Activated naive CD8-positive, alpha-beta T cell treated with anti-CD3 and anti-CD28 coated beads for 36 hours (primary cell): ENCODE measurements at regions not wholly inside any gene's neighbourhood (a gene's known extent, or its start where the extent isn't known, plus 50 kb on each side); places are given as distances from the start of the nearest gene placed in this dataset.

Experiments used
- DNase-seq: peaks from one replicate; pipeline ENCODE4 v3.0.0; 2021
- H3K27ac Mint-ChIP-seq: one replicate; pipeline ENCODE4 v1.8.0; 2022; ENCODE audit warnings: mild to moderate bottlenecking, moderate library complexity, mixed read lengths
- H3K27me3 Mint-ChIP-seq: one replicate; pipeline ENCODE4 v1.8.0; 2022; ENCODE audit warnings: mild to moderate bottlenecking, mixed read lengths
- H3K36me3 Mint-ChIP-seq: one replicate; pipeline ENCODE4 v1.8.0; 2021; ENCODE audit warnings: mild to moderate bottlenecking, mixed read lengths
- H3K4me1 Mint-ChIP-seq: one replicate; pipeline ENCODE4 v1.8.0; 2021; ENCODE audit warnings: mixed read lengths
- H3K4me3 Mint-ChIP-seq: one replicate; pipeline ENCODE4 v1.8.0; 2022; ENCODE audit warnings: mild to moderate bottlenecking, moderate library complexity, mixed read lengths
- H3K9me3 Mint-ChIP-seq: one replicate; pipeline ENCODE4 v1.8.0; 2022; ENCODE audit warnings: mixed read lengths

DNA sequence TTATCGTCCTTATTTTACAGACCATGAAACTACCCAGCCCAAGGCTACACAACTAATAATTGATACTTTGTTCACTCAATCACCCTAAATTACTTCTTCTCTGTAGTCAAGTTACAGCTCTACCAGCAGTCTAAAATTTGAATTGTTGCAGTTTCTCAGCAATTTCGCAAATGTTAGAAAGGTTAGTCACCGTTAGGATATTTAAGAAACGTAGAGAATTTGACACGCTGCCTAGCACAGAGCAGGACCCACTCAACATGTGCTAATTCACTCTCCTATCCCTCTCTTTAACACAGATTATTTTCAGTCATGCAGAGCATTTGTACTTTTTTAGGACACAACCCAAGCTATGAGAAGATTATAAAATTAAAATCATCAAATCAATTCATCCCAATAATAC lies 771.1 kb upstream of the LUZP2 start:
- no peak overlapping the region for H3K27ac Mint-ChIP-seq
- H3K9me3 Mint-ChIP-seq: no peaks in the 10 kb centered on the region
- H3K36me3 Mint-ChIP-seq: no peaks in the 10 kb centered on the region
- DNase-seq: no peak
- no peaks in the 10 kb centered on the region for H3K27me3 Mint-ChIP-seq
- no peak overlapping the region for H3K4me3 Mint-ChIP-seq
- no peaks in the 10 kb centered on the region for H3K4me1 Mint-ChIP-seq

DNA sequence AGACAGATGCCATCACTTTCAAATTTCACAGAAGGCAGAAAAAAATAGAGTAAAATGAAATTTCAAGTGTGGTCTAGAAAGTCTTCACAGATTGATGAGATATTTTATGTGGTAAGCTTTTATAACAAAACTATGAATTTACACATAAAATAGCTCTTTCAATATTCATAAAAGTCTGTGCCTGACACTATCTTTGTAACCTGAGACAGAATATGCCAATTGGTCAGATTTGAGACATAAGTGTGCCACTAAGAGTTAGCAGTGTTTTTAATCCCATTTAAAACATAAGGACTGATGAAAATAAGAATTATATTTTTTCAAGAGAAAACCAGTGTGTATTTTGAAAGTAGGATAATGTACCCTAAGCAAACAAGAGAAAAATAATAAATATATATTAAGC lies 769.5 kb upstream of the LUZP2 start:
- DNase-seq: no peak
- Mint-ChIP-seq H3K4me1 (no peaks in the 10 kb centered on the region), H3K27me3 (no peaks in the 10 kb centered on the region), H3K27ac (no peak overlapping the region), H3K36me3 (no peaks in the 10 kb centered on the region), H3K9me3 (no peaks in the 10 kb centered on the region), H3K4me3 (no peak overlapping the region)

DNA sequence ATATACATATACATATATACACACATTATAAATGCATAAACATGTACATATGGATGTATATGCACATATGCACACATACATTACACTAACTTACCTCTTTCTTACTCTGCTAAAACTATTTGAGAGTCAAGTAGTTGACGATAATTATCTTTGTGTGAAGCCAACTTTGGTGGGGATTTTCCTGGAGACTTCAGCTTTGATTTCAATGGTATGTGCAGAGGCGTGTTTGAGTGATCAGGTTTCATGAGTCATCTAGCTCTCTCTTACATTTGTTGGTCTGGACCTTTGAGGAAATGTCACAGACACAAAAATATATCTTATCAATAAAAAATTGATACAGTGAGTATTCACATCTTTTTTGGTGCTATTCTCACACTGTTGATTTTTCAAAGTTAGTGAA lies 769.1 kb upstream of the LUZP2 start:
- H3K27me3 Mint-ChIP-seq: no peaks in the 10 kb centered on the region
- no peak overlapping the region for H3K4me3 Mint-ChIP-seq
- H3K4me1 Mint-ChIP-seq: no peaks in the 10 kb centered on the region
- H3K36me3 Mint-ChIP-seq: no peaks in the 10 kb centered on the region
- no peak for DNase-seq
- H3K27ac Mint-ChIP-seq: no peak overlapping the region
- peaks cover 2% of the 10 kb centered on the region for H3K9me3 Mint-ChIP-seq

DNA sequence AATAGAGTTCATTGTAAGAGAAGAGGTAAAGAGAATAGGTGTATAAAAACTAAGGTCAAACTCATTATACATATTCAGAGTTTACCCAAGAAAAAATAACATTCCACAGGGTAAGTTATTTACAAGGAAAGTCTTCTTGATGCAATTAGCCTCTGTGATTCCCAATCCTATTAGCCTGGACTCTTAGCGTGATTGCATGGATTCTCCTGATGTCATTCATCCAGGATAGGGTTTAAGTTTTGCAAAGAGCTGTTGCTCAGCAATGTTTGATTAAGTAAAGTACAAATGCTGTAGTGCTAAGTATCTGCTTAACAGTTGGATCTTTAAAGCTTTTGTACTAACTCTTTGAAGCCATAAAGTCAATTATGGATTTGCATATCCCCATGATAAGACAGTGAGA lies 767.8 kb upstream of the LUZP2 start:
- no peaks in the 10 kb centered on the region for H3K36me3 Mint-ChIP-seq
- H3K9me3 Mint-ChIP-seq: peaks cover 2% of the 10 kb centered on the region
- DNase-seq: no peak
- H3K4me3 Mint-ChIP-seq: no peak overlapping the region
- H3K4me1 Mint-ChIP-seq: no peaks in the 10 kb centered on the region
- no peak overlapping the region for H3K27ac Mint-ChIP-seq
- no peaks in the 10 kb centered on the region for H3K27me3 Mint-ChIP-seq

DNA sequence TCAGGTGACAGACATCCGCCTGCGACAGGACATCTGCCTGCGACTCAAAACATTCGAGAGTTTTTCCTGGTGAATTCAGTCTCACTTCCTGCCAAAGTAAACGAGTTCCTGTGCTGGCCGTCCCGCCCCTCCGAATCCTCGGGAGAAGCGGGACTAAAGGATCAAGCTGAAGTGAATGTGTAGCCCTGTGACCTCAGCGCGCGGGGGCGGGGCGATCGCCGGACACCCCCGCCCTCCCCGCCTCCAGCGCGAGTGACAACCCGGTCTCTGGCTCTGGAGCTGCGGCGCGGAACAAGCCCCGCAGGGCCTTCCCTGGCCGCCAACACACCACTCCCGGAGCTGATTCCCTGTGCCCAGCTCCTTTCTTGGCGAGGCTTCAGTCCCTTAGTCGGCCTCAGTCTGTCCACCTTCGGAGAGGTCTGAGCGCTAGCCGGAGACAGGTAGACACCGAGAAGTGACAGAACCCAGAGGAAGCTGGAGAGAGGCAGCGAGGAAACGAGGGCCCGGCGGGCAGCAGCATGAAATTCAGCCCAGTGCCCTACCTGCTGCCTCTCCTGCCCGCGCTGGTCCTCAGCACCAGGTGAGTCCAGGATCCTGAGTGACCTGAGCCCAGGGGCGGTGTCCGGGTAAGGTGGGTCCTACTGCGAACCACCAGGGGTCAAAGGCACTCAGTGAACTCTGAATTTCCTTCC lies 766.4 kb upstream of the LUZP2 start:
- Mint-ChIP-seq H3K4me3 (no peak overlapping the region), H3K9me3 (peaks cover 8% of the 10 kb centered on the region), H3K4me1 (no peaks in the 10 kb centered on the region), H3K27me3 (no peaks in the 10 kb centered on the region), H3K27ac (no peak overlapping the region), H3K36me3 (no peaks in the 10 kb centered on the region)
- DNase-seq: no peak

DNA sequence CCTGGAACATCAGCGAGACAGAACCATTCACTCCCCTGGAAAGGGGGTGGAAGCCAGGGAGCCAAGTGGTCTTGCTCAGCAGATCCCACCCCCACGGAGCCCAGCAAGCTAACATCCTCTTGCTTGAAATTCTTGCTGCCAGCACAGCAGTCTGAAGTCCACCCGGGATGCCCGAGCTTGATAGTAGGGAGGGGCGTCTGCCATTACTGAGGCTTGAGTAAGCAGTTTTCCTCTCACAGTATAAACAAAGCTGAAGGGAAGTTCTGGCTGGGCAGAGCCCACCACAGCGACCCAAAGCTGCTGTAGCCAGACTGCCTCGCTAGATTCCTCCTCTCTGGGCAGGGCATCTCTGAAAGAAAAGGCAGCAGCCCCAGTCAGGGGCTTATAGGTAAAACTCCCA lies 764.8 kb upstream of the LUZP2 start:
- Mint-ChIP-seq H3K27me3 (no peaks in the 10 kb centered on the region), H3K27ac (no peak overlapping the region), H3K9me3 (peaks cover 13% of the 10 kb centered on the region), H3K36me3 (no peaks in the 10 kb centered on the region), H3K4me3 (no peak overlapping the region), H3K4me1 (no peaks in the 10 kb centered on the region)
- no peak for DNase-seq

DNA sequence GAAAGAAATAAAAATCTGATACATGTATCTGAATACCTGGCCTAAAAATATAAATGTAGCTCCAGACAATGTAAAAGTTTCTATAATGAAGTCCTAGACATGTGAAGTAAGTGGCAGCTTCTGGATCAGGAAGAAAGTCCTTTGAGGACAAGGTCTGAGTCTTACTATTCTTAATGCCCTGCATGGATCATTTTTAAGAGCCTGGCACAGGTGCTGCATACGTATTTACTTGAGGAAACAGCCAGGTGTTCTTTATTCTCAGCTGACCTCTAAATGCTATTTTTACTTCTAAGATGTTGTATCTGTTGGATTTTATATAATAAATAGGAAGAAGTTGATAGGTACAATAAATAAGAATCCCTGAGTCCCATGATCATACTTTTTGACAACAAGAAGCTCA lies 750.0 kb upstream of the LUZP2 start:
- Mint-ChIP-seq H3K36me3 (no peaks in the 10 kb centered on the region), H3K27ac (no peak overlapping the region), H3K4me3 (no peak overlapping the region), H3K4me1 (no peaks in the 10 kb centered on the region), H3K27me3 (no peaks in the 10 kb centered on the region), H3K9me3 (no peaks in the 10 kb centered on the region)
- no peak for DNase-seq

DNA sequence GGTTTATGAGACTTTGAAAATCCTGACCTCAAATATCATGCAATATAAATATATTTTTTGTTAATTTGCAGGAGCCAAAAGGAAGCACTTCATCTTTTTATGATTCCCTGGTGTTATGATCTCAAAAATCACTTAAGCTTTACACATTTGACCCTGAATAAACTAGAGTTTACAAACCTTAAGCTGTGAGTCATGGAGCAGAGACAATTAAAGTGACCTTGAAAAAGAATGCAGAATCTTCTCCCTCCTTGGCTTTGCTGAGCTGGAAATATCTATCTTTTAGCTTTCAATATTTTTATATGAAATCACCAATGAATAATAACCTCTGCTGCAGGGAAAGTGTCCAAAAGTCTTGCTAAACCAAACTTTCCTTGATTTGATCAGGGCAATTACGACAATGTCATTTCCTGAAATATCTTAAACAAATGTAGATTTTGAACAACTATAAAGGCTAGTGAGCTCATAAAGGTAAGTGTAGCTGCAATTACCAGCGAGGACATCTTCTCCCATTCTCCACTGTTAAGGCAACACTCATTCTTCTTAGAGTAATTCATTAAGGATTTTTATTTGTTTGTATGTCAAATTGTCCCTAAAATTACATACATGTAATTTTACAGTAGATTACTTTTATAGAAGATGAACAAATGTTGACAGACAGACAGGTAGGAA lies 747.0 kb upstream of the LUZP2 start:
- DNase-seq: no peak
- Mint-ChIP-seq H3K4me1 (no peaks in the 10 kb centered on the region), H3K9me3 (no peaks in the 10 kb centered on the region), H3K27me3 (no peaks in the 10 kb centered on the region), H3K36me3 (no peaks in the 10 kb centered on the region), H3K4me3 (no peak overlapping the region), H3K27ac (no peak overlapping the region)

DNA sequence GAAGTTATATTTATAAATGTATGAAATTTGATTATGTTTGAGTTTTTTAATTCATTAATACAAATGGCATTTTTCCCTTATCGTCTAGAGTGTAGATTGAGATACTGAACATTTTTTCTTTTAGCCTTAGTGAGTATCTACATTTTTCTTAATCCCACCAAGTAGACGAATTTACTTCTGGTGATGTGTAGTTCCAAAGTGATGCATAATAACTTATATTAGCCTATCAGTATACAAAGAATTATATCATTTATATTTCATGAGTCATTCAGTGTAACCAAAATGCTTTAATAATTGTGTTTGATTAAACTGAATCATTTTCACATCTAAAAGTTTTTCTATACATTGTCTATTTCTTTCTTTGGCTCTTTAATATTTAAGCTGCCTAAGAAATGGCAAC lies 745.6 kb upstream of the LUZP2 start:
- DNase-seq: no peak
- no peaks in the 10 kb centered on the region for H3K4me1 Mint-ChIP-seq

DNA sequence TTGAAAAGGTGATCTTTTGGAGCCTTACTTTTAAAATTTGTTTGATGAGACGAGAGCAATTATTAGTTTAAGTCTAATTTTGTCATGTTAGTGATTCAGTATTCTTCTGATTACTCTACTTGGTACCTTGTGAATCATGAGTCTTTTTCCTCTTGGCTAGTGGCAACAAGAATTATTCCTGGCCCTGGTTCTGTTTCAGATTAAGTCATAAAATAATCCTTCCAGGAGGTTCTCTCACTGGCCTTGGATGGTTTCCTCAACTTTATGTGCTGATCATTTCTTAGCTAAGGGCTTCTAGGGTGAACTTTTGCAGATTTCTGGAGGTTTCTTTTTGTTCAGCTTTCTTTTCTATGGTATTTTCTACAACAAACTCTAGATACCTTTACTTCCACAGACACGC lies 741.8 kb upstream of the LUZP2 start:
- no peaks in the 10 kb centered on the region for H3K27me3 Mint-ChIP-seq
- no peaks in the 10 kb centered on the region for H3K4me1 Mint-ChIP-seq
- no peak overlapping the region for H3K27ac Mint-ChIP-seq
- H3K4me3 Mint-ChIP-seq: no peak overlapping the region
- H3K9me3 Mint-ChIP-seq: no peaks in the 10 kb centered on the region
- DNase-seq: no peak
- H3K36me3 Mint-ChIP-seq: no peaks in the 10 kb centered on the region

More for the DNA sequence above, 745.6 kb upstream of the LUZP2 start:
- H3K9me3 Mint-ChIP-seq: no peaks in the 10 kb centered on the region
- no peaks in the 10 kb centered on the region for H3K36me3 Mint-ChIP-seq
- H3K4me3 Mint-ChIP-seq: no peak overlapping the region
- no peaks in the 10 kb centered on the region for H3K27me3 Mint-ChIP-seq
- H3K27ac Mint-ChIP-seq: no peak overlapping the region

DNA sequence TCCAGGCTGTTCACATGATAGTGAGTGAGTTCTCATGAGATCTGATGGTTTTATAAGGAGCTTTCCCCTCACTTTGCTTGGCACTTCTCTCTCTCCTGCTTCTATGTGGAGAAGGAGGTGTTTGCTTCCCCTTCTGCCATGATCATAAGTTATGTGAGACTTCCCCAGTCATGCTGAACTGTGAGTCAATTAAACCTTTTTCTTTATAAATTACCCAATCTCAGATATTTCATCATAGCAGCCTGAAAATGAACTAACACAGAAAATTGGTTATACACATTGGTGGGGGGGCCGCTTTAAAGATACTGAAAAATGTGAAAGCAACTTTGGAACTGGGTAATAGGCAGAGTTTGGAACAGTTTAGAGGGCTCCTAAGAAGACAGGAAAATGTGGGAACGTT lies 741.1 kb upstream of the LUZP2 start:
- no peaks in the 10 kb centered on the region for H3K27me3 Mint-ChIP-seq
- H3K9me3 Mint-ChIP-seq: no peaks in the 10 kb centered on the region
- no peak overlapping the region for H3K27ac Mint-ChIP-seq
- no peaks in the 10 kb centered on the region for H3K36me3 Mint-ChIP-seq
- no peak for DNase-seq
- H3K4me3 Mint-ChIP-seq: no peak overlapping the region
- no peaks in the 10 kb centered on the region for H3K4me1 Mint-ChIP-seq

DNA sequence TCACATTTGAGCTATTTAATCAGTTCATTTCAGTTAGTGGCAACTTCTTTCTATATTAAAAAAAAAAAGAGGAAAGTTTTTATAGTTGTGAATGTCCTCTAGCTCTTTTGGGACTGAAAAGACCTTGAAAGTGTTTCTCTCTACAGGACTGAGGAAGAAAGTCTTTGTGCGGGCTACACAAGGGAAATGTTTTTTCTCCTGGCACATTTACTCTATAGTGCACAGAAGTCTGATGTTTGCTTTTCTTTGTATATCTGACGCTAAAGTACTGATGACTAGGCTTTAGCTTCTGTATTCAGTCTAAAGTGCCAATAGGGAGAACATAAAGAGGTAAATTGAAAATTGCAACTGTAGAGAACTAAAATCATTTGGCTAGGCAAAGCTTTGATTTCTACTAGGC lies 737.4 kb upstream of the LUZP2 start:
- Mint-ChIP-seq H3K4me1 (no peaks in the 10 kb centered on the region), H3K27ac (no peak overlapping the region), H3K36me3 (no peaks in the 10 kb centered on the region), H3K27me3 (no peaks in the 10 kb centered on the region), H3K9me3 (peaks cover 1% of the 10 kb centered on the region), H3K4me3 (no peak overlapping the region)
- DNase-seq: no peak

DNA sequence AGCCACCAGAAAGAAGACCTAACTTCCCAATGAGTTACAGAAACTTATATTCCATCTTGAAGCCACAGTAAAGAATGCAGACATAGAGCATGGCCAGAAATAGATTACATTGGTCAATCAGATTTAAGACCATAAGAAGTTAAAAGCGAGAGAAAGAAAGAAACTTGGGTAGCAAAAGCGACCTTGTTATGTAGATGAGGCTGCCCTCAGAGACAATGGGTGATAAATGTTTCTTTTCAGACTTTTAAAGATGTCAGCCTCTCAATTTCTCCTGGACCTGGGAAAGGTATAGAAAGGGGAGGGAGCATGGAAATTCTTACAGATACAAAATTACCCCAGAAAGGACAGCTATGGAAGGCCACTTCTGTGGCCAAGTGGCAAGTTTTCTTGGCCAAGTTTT lies 732.6 kb upstream of the LUZP2 start:
- no peaks in the 10 kb centered on the region for H3K36me3 Mint-ChIP-seq
- DNase-seq: no peak
- no peaks in the 10 kb centered on the region for H3K27me3 Mint-ChIP-seq
- H3K9me3 Mint-ChIP-seq: peaks cover 3% of the 10 kb centered on the region
- H3K4me1 Mint-ChIP-seq: no peaks in the 10 kb centered on the region
- H3K4me3 Mint-ChIP-seq: no peak overlapping the region
- H3K27ac Mint-ChIP-seq: no peak overlapping the region

DNA sequence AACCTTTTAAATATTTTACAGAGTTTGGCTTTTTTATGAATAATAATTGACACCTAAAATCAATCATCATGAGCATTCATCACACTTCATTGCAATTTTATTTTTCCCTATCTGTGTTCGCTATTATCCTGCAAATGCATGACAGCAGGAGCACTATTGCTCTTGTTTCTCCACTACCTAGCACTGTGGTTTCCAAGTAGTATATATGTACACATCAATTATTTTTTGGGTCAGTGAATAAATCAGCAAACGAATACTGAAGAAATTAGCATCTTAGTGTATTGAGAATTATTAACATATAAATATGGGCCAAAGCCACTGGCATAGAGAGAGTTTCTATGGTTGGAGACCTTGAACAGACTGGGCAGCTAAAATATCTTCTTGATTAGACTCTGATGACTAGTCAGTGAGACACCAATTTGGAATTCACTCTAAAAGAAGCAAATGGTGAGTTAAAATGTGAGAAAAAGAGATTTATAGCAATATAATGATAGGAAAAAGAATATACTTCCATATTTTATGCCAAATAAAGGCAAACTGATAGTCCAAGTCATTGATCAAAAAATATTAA lies 731.1 kb upstream of the LUZP2 start:
- H3K4me3 Mint-ChIP-seq: no peak overlapping the region
- H3K36me3 Mint-ChIP-seq: no peaks in the 10 kb centered on the region
- no peaks in the 10 kb centered on the region for H3K4me1 Mint-ChIP-seq
- no peaks in the 10 kb centered on the region for H3K27me3 Mint-ChIP-seq
- no peak for DNase-seq
- H3K9me3 Mint-ChIP-seq: peaks cover 3% of the 10 kb centered on the region
- H3K27ac Mint-ChIP-seq: no peak overlapping the region

DNA sequence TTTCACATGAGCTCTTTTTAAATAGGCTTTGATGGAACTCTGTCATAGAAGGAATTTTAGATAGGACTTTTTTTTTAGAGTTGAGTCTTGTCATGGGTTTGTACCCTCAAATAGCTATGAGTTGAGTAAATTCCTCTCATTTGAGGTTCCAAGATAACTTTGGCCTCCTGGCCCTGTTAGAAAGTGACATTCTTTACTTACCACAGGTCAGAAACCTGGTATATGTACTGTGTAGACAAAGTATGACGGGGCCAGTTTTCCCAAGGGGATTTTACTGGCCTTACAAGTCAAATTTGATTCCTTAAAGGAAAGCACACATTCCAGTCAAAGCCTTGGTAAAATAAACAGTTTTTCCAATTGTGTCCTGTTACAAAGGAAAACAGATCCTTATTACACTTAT lies 729.3 kb upstream of the LUZP2 start:
- H3K36me3 Mint-ChIP-seq: no peaks in the 10 kb centered on the region
- no peaks in the 10 kb centered on the region for H3K4me1 Mint-ChIP-seq
- H3K4me3 Mint-ChIP-seq: no peak overlapping the region
- no peaks in the 10 kb centered on the region for H3K27me3 Mint-ChIP-seq
- no peak for DNase-seq
- H3K27ac Mint-ChIP-seq: no peak overlapping the region
- peaks cover 3% of the 10 kb centered on the region for H3K9me3 Mint-ChIP-seq

DNA sequence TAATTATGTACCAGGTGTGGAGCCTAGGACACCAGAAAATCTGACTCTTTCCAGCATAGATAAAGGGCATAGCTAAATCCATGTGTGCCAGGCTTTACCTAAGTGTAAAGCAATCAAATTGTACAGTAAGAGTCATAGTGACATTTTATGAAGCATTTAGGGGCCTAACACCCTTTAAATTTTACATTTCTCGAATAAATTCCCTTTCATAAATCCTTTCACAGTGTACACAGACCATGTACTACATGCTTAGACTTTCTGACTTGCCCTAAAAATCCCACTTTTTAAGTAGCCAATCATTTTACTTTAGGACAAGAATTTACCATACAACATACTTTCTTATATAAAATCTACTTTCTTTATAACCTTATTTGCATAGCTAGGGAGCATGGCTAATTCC lies 727.6 kb upstream of the LUZP2 start:
- no peak overlapping the region for H3K4me3 Mint-ChIP-seq
- no peak overlapping the region for H3K27ac Mint-ChIP-seq
- no peaks in the 10 kb centered on the region for H3K27me3 Mint-ChIP-seq
- H3K36me3 Mint-ChIP-seq: no peaks in the 10 kb centered on the region
- no peaks in the 10 kb centered on the region for H3K4me1 Mint-ChIP-seq
- peaks cover 2% of the 10 kb centered on the region for H3K9me3 Mint-ChIP-seq
- DNase-seq: no peak
